Gastrocnemius medialis (tissue), 4 donors: ENCODE measurements at regions not wholly inside any gene's neighbourhood (a gene's known extent, or its start where the extent isn't known, plus 50 kb on each side); places are given as distances from the start of the nearest gene placed in this dataset.
"Not testable (repeated sequence)": the region's sequence is repeated elsewhere in the genome, so short reads cannot be mapped to it uniquely, and the experiment has no call there.

Experiments
- ATAC-seq, 2 donors: fragments of 150-250 bp; one replicate each; pipeline ENCODE4 v1.9.1; 2016
- DNase-seq, 2 donors: peaks; one replicate each; pipeline ENCODE4 v3.0.0-alpha.2; 2019
- H3K27ac ChIP-seq, 4 donors: fragments of 200-600 bp; sonication (generic); 1 replicate in 1 of 4; 2 replicates in 3 of 4; pipeline ENCODE4 v1.5.1; 2016 to 2018; ENCODE audit warnings: mild to moderate bottlenecking in 2 of 4, moderate library complexity in 1 of 4
- H3K27me3 ChIP-seq, 3 donors: fragments of 200-600 bp; sonication (generic) in 2 of 3; 1 replicate in 1 of 3; 2 replicates in 2 of 3; pipeline versions ENCODE4 v1.5.1 to v1.6.0; 2016 to 2019; ENCODE audit warnings: mild to moderate bottlenecking in 1 of 3, moderate library complexity in 1 of 3
- H3K36me3 ChIP-seq, 2 donors: fragments of 200-600 bp; sonication (generic) in 1 of 2; one replicate each; pipeline ENCODE4 v1.5.1; 2017 to 2018
- H3K4me1 ChIP-seq, 2 donors: fragments of 200-600 bp; sonication (generic) in 1 of 2; one replicate each; pipeline ENCODE4 v1.5.1; 2016 to 2017; ENCODE audit warnings: mild to moderate bottlenecking in 2 of 2
- H3K4me3 ChIP-seq, 4 donors: fragments of 200-600 bp; sonication (generic) in 3 of 4; 1 replicate in 1 of 4; 2 replicates in 3 of 4; pipeline ENCODE4 v1.5.1; 2016 to 2019; ENCODE audit warnings: mild to moderate bottlenecking in 2 of 4
- H3K9me3 ChIP-seq, 3 donors: fragments of 200-600 bp; sonication (generic) in 2 of 3; 1 replicate in 1 of 3; 2 replicates in 2 of 3; pipeline ENCODE4 v1.5.1; 2016 to 2019
- CTCF ChIP-seq, 5 experiments: fragments of 450-650 bp in 3 of 5; fragments of 200-600 bp in 2 of 5; sonication (generic) in 2 of 5; IDR thresholded peaks in 4 of 5; conservative IDR thresholded peaks in 1 of 5; 1 replicate in 4 of 5; 2 replicates in 1 of 5; pipeline ENCODE4 v1.5.1; 2016 to 2019; ENCODE audit warnings: antibody characterized with exemption in 5 of 5, mild to moderate bottlenecking in 3 of 5, moderate library complexity in 3 of 5
- POLR2A ChIP-seq, 2 donors: fragments of 450-650 bp; IDR thresholded peaks; one replicate each; pipeline ENCODE4 v1.6.1; 2017; ENCODE audit warnings: antibody characterized with exemption in 2 of 2, mild to moderate bottlenecking in 2 of 2, moderate library complexity in 2 of 2
- in situ Hi-C, 4 donors: fragments of 200-750 bp; cut with MboI; loops; one replicate each; pipeline versions ENCODE4 v1.15.0 to v1.8.0; 2017; ENCODE audit warnings: low sequenced_read_pairs in 4 of 4
- intact Hi-C: fragments of 100-400 bp; cut with DNase I; formaldehyde crosslinking; loops from one replicate; pipeline ENCODE4 v1.15.1; 2023; ENCODE audit warnings: low total_unique reads

- Histone ChIP-seq H3K9me3 (no peaks in the 10 kb centered on the region), H3K27me3 (peaks cover 0 to 22% (median 3%) of the 10 kb centered on the region in 3 donors), H3K36me3 (no peaks in the 10 kb centered on the region), H3K4me1 (no peaks in the 10 kb centered on the region), H3K4me3 (no peak overlapping the region), H3K27ac (no peak overlapping the region)
- in situ Hi-C loops, result no loop called here
- no peak for ATAC-seq
- no peak for DNase-seq
- intact Hi-C loops, result no loop called here
- TF ChIP-seq CTCF (IDR thresholded peaks at IDR 0.05 in 4 of 5, conservative IDR thresholded peaks at IDR 0.05 in 1 of 5), result no peak
- TF ChIP-seq POLR2A (IDR thresholded peaks at IDR 0.05), result no peak
Observed at GRCh38 chr6:27651371-27651732, 178.4 kb upstream of the ZNF184 start.

DNA sequence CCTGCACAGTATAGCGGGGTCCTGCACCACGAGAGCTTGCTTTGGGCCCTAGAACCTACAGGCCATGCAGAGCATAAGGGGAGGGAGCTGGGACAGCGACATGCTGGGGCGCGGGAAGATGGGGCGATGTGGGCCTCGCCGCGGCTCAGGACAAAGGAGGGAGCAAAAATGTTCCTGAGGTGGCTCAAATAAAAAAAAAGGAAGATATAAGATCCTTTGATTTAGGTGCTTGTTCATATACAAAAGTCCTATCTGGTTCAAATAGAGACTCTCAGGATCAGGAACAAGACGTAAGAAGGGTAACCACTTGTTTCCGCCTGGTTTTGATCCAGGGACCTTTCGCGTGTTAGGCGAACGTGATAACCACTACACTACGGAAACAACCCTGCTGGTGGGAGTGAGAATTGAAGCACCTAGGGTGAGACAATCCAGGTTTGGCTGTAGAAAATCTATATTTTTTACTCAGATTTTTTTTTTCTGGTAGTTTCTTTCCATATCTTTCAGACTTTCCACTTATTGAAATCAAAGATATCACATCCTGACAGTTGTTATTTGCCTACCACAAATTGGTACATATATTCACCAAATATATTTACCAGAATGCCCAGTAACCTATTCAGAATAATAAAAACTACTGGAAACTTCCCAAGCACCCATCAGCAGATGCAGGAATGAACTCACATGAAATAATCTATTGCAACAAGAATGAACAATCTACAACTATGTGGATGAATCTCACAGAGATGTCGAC is 177.9 kb upstream of the ZNF184 start:
- no peak for ATAC-seq
- Histone ChIP-seq H3K36me3 (no peaks in the 10 kb centered on the region), H3K4me3 (no peak overlapping the region), H3K4me1 (no peaks in the 10 kb centered on the region), H3K9me3 (no peaks in the 10 kb centered on the region), H3K27me3 (peaks cover 0 to 22% (median 3%) of the 10 kb centered on the region in 3 donors), H3K27ac (no peak overlapping the region)
- in situ Hi-C loops, result no loop called here
- intact Hi-C loops, result no loop called here
- DNase-seq, result no peak
- no peak for TF ChIP-seq CTCF (IDR thresholded peaks at IDR 0.05 in 4 of 5, conservative IDR thresholded peaks at IDR 0.05 in 1 of 5)
- no peak for TF ChIP-seq POLR2A (IDR thresholded peaks at IDR 0.05)

DNA sequence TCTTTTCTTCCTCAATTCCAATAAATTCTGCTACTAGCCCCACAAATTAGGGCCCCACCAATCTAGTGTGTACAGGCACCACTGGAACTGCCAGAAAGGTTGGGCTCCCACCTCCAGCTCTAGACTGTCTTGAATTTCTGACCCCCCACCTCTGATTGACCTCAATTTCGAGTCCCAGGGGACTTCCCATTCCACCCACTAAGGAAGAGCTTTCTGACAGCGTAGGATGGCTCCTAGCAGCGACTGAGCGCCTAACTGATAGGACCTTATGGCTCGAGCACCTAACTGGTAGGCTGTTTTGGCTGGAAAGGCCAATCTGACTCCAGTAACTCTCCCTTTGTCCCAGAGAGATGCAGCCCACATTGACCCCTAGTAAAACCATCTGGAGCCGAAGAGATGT is 171.6 kb upstream of the ZNF184 start:
- TF ChIP-seq CTCF (IDR thresholded peaks at IDR 0.05 in 4 of 5, conservative IDR thresholded peaks at IDR 0.05 in 1 of 5) (no peak), POLR2A (IDR thresholded peaks at IDR 0.05) (no peak)
- Histone ChIP-seq H3K9me3 (peaks cover 0 to 4% (median 0%) of the 10 kb centered on the region in 3 donors), H3K27me3 (no peaks in the 10 kb centered on the region), H3K36me3 (no peaks in the 10 kb centered on the region), H3K4me3 (no peak overlapping the region), H3K4me1 (no peaks in the 10 kb centered on the region), H3K27ac (no peak overlapping the region)
- in situ Hi-C loops, result no loop called here
- no peak for DNase-seq
- ATAC-seq, result no peak
- intact Hi-C loops, result no loop called here

DNA sequence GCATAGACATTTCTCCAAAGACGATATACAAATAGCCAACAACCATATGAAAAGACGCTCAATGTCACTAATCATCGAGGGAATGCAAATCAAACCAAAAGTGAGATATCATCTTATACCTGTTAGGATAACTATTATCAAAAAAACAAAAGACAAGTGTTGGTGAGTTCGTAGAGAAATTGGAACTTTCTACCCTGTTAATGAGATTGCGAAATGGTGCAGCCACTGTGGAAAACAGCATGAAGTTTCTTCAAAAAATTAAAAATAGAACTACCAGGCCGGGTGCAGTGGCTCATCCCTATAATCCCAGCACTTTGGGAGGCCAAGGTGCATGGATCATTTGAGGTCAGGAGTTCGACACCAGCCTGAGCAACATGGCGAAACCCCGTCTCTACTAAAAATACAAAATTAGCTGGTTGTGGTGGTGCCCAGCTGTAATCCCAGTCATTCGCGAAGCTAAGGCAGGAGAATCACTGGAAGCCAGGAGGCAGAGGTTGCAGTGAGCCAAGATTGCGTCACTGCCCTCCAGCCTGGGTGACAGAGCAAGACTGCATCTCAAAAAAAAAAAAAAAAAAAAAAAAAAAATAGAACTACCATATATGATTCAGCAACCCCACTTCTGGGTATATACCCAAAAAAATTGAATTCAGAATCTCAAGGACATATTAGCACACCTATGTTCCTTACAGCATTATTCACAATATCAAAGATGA is 170.0 kb upstream of the ZNF184 start:
- no peak for DNase-seq
- H3K27me3 ChIP-seq, result no peaks in the 10 kb centered on the region
- intact Hi-C loops (no loop called here), in situ Hi-C loops (no loop called here)
- H3K36me3 ChIP-seq, result no peaks in the 10 kb centered on the region
- no peak overlapping the region for H3K4me3 ChIP-seq
- no peak overlapping the region for H3K27ac ChIP-seq
- TF ChIP-seq CTCF (IDR thresholded peaks at IDR 0.05 in 4 of 5, conservative IDR thresholded peaks at IDR 0.05 in 1 of 5) (no peak), POLR2A (IDR thresholded peaks at IDR 0.05) (no peak)
- peaks cover 0 to 4% (median 0%) of the 10 kb centered on the region in 3 donors for H3K9me3 ChIP-seq
- H3K4me1 ChIP-seq, result no peaks in the 10 kb centered on the region
- ATAC-seq, result no peak

- H3K4me3 ChIP-seq, DNase-seq, H3K36me3 ChIP-seq, H3K9me3 ChIP-seq, intact Hi-C loops, in situ Hi-C loops, H3K27ac ChIP-seq, ATAC-seq, H3K4me1 ChIP-seq: not testable (repeated sequence)
- peaks cover 9 to 22% (median 13%) of the 10 kb centered on the region in 3 donors for H3K27me3 ChIP-seq
Observed at GRCh38 chr6:27635886-27636285, 163.0 kb upstream of the ZNF184 start.

DNA sequence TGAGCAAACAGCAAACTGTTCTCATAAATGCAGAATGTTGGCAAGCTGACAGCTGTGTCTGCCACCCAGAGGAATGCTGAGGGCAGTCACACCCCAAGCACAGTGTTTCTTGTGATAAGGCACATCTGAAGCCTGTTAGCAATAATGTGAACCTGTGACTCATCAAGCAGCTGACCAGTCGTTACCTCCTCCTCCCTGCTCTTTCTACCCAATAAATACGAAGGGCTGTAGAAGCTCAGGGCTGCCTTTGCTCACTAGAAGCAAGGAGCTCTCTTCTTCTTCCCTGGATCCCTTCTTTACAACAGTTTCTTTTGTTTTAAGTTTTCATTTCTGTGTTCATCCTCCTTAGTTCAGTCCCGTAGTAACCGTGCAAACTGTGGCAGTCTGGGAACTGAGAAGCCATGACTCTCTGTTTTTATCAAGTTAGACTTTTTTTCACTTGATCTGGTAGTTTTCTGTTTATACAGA is 160.3 kb upstream of the ZNF184 start:
- H3K36me3 ChIP-seq, H3K27ac ChIP-seq, ATAC-seq, intact Hi-C loops, H3K9me3 ChIP-seq, DNase-seq, H3K4me3 ChIP-seq, in situ Hi-C loops, H3K4me1 ChIP-seq: not testable (repeated sequence)
- peaks cover 19 to 22% (median 21%) of the 10 kb centered on the region in 3 donors for H3K27me3 ChIP-seq
